Superior temporal gyrus (tissue), 1 donor: ENCODE measurements at regions not wholly inside any gene's neighbourhood (a gene's known extent, or its start where the extent isn't known, plus 50 kb on each side); places are given as distances from the start of the nearest gene placed in this dataset.
"Not testable (repeated sequence)": the region's sequence is repeated elsewhere in the genome, so short reads cannot be mapped to it uniquely, and the experiment has no call there.

Experiments
- DNase-seq: peaks from one replicate; pipeline ENCODE4 v3.0.0-alpha.2; 2016; ENCODE audit errors: extremely low spot score

DNA sequence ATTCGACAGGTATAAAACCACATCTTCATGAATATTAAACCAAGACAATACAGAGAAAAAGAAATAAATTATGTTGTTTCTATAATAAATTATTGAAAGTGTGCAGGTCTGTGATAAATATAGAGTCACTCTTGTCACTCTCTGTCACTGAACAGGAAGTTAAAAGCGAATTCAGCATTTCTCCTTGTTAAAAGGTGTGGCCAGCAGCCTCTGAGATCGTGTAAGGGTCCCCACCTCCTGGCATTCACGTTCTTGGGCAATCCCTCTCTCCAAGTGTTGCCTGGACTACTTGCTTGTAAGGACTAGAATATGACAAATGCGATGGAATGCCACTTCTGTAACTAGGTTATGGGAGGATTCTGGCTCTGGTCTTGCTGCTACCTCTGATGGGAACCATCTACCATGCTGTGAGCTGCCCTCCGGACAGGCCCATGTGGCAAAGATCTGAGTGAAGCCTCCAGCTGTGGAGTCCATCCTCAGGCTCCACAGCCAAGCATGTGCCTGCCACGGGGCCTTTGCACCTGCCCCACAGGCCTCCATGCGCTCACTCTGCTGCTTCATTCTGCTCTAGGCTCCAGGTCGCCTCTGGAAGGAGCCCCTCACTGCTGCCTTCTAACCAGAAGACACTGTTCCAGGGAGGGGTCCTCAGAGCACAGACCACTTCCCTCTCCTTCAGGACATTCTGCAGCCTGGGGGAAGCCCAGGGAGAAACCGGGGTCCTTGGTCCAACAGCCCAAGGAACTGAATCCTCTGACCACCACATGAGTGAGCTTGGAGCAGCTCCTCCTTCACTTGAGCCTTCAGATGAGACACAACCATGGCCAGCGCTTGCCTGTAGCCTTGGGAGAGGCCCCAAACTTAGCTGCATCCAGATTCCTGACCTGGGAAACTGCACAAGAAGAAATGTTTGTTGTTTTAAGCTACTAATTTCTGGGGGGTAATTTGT is 202.9 kb upstream of the HDAC4 start:
- no peak for DNase-seq

DNA sequence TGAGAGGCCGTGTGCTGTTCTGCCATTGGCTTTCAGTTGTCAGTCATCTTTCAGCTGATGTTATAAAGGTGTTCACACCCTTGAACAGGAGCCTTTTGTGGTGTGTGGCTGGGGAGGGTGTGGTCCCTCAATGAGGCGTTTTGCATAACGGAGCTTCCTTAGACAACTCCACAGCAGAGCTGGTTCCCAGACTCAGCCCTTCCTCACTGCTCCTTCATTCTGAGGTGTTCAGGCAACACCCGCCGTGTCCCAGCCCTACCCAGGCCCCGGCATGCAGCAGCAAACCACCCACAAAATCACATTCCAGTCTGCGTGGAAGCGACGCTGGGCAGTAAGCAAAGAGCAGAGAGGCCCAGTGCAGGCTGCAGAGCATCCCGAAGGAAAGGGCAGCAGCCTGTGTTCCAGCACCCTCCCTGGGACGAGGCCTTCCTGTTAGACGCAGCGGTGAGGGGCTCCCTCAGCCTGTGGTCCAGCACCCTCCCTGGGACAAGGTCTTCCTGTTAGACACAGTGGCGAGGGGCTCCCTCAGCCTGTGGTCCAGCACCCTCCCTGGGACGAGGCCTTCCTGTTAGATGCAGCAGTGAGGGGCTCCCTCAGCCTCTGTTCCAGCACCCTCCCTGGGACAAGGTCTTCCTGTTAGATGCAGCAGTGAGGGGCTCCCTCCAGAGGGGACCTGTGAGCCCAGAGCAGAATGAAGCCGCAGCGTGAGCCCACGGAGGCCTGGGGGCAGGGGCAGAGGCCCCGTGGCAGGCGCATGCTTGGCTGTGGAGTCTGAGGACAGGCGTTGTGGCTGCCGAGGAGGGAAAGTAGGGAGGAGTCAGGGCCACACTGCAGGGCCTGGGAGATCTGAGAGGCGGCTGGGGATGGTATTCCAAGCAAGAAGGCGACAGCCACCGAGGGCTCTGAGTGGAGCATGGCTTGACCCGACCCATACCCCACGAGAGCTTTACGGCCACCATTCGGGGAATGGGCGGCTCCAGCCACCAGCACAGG is 201.8 kb upstream of the HDAC4 start:
- no peak for DNase-seq

GRCh38 chr2:239601880-239602279 is 201.1 kb upstream of the HDAC4 start:
- no peak for DNase-seq

DNA sequence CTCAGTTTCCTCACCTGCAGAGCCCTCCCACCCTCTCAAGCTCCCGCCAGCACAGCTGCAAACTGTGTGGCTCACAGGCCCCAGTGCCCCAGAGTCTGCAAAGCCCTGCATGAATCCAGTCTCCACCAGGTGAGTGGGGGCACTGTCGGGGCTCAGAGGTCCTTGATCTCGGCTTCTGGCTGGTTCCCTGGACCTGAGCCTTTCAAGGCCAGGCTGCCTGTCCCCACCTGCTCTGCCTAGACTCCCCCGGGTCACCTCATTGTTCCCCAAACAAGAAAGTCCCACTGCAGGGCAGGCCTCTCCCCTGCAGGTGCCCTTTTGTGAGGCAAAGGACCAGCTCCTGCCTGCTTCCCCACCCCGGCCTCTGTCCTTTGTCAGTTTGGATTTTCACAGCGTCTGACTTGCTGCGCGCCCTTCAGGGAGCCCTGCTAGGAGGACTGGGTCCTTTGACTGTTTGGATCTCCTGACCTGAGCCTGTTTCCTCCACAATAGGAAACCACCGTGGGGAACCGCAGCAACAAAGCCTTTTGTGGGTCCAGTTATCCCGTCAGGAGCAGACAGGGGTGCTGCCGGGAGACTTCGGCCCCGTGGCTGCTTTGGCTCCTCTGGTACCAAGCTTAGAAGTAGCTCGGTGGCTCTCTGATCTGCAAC is 200.5 kb upstream of the HDAC4 start:
- no peak for DNase-seq

DNA sequence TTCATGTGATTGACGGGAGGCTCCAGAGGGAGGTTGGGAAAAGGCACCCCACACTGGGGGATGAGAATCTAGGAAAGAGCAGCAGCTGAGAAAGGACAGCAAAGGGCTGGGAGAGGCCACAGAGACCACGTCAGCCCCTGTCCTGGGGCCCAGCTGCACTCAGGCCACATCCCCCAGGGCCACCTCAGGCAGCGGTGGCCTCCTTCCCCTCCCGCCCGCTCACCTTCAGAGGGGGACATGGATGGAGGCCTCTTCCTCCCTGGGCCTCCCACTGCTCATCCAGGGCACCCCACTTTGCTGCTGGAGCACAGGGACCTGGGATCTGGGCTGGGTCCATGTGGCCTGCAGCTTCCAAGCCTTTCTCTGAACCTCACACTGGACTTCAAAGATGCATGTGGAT is 199.8 kb upstream of the HDAC4 start:
- DNase-seq: no peak

DNA sequence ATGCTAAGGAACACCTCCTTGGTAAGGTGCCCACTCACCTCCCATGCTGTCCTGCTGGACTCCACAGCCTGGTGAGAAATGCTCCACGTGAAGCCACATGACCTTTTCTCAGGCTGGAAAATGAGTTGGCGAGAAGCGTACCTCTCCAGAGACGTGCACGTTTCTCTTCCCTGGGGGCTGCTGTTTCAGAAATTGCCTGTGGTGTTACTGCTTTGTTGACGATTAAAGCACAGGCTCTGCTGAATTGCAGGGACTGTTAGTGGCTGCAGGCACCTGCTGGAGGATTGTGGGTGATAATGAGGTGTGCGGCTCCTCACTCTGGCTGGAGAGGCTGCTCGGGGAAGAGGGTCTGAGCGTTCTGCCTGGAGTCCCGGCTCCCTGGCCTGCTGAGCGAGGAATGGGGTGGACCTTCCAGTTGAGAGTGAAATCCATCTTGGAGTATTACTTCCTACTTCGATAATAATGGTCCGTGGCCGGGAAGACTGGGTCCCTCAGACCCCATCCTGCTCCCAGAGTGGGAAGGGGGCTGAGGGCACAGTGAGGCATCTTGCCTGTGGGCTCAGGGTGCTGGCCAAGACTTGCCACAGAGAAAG is 199.3 kb upstream of the HDAC4 start:
- no peak for DNase-seq

DNA sequence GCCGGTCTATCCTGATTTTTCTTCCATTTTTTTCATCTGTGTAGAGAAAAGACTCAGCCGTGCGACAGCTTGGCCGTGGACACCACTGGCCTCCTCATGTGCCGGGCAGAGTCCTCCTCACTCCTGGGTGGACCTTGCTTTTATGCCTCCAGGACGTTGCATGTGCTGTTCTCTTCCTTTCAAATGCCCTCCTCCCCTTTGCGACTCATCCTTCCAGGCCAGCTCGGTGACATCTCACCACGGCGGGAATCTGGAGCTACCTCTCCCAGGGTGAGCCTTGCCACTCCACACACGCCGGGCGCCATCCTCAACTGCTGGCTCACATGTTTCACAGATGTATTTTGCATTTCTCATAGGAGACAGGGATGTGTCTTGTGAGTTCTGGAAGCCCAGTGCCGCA is 198.5 kb upstream of the HDAC4 start:
- DNase-seq: no peak

DNA sequence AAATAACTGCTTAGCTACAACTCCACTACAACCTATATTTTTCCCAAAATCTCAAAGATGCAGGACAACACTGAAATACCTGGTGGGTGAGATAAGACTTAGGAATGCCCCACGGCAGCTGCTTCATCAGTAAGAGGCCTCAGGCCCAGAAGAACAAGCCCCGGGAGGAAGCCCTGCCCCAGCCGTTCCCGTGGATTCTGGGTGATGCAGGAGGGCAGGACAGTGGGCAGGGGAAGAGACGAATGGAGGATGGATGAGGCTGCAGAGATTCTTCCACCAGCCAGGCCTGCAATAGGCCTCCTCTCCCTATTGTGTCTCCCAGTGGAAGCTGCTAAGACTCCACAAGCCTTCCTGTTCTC is 197.9 kb upstream of the HDAC4 start:
- DNase-seq: no peak

GRCh38 chr2:239598011-239598731 is 197.4 kb upstream of the HDAC4 start:
- no peak for DNase-seq

- DNase-seq: no peak
Measured at GRCh38 chr2:239597216-239597615, 196.4 kb upstream of the HDAC4 start.

DNA sequence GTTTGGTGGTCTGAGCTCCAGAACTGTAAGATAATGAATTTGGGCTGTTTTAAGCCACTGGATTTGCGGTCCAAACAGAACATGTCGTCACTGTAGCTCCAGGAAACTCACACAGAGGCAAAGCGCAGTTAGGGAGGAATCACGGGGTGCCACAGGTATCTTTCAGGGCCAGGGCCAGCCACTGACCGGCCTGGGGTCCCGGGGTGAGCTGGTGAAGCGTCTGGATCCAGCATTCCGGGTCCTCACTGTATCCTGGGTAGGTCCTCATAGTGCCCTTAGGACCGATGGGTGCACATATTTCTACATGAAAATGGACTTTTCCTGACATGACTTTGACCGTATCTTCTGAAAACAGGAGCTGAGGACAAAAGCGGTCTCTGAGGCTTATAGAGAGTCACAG is 196.0 kb upstream of the HDAC4 start:
- DNase-seq: no peak

DNA sequence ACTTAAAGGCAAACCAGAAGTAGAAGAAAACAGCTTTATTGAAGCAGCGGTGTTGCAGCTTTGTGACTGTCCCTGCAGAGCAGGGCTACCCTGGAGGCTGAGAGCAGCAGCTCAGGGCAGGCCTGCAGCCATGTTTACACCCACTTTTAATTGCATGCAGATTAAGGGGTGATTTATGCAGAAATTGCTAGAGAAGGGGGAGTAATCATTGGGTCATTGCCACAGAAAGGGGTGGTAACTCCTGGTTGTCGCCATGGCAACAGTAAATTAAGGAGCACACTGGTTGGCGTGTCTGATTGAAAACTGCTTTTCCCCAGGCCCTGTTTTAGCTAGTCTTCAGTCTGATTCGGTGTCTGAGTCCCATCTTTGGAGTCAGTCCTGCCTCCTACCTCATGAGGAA is 195.4 kb upstream of the HDAC4 start:
- DNase-seq: no peak

DNA sequence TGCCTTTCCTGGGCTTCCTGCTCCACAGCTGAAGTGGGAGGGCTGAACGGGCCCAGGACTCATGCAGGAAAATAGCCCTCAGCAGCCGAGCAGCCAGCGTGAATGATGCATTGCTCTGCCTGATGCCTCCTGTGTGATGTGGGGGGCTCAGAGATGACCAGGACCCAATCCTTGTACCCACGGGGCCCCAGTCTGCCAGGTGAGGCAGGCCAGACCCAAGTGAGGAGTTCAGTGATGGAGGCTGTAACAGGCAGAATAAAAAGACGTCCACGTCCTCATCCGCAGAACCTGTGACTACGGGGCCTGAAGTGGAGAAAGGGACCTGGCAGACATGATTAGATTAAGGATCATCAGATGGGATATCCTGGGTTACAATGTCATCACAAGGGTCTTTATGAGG is 194.9 kb upstream of the HDAC4 start:
- DNase-seq: no peak

GRCh38 chr2:239594772-239595608 is 194.2 kb upstream of the HDAC4 start:
- DNase-seq: no peak

- DNase-seq: no peak
Measured at GRCh38 chr2:239594019-239594771, 193.4 kb upstream of the HDAC4 start.

GRCh38 chr2:239593455-239593854 is 192.6 kb upstream of the HDAC4 start:
- no peak for DNase-seq

DNA sequence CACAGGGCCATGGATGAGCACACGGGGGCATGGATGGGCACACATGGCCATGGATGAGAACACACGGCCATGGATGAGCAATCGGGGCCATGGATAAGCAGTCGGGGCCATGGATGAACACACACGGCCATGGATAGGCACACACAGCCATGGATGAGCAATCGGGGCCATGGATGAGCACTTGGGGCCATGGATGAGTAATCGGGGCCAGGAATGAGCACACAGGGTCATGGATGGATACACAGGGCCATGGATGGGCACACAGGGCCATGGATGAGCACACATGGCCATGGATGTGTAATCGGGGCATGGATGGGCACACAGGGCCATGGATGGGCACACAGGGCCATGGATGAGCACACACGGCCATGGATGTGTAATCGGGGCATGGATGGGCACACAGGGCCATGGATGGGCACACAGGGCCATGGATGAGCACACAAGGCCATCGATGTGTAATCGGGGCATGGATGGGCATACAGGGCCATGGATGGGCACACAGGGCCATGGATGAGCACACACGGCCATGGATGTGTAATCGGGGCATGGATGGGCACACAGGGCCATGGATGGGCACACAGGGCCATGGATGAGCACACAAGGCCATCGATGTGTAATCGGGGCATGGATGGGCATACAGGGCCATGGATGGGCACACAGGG is 191.9 kb upstream of the HDAC4 start:
- DNase-seq: not testable (repeated sequence)

DNA sequence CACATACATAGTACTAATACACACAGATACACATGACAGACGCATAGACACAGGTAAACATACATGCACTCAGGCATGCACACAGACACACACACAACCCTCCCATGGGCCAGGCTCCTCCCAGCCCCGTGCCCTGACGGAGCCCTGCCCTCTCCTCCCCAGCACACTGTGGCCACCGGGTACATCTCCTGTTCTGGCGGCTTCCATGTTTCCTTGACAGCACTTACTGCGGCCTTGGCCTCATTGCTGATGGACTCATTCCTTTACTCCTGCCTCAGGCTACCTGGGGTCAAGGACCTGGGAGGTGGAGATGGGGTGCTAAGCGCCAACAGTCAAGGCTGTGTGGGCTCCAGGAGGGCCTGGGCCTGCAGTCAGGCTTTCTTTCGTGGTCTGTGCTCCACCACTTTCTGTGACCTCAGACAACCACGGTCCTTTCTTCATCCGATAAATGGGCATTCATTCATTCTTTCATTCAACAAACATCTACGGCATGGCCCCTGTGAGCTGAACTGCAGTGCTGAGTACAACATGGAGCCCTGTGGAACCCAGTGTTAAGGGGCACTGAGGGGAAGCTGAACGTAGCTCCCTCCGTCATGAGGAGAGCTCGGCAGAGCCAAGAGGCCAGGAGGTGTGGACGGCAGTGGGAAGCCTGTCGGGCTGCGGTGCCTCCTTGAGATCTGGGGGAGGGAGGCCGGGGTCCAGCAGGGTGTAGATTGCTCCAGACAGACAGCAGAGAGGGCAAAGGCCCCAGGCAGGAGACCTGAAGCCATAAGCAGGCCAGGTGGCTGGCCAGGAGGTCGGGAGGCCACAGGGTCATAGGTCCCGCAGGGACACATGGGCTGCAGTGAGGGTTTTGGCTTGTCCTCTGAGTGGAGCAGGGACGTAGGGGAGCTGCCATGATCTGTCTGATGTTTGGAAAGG is 190.4 kb upstream of the HDAC4 start:
- DNase-seq: no peak
